ENCODE measurements at regions not wholly inside any gene's neighbourhood (a gene's known extent, or its start where the extent isn't known, plus 50 kb on each side); places are given as distances from the start of the nearest gene placed in this dataset.
"Not testable (repeated sequence)": the region's sequence is repeated elsewhere in the genome, so short reads cannot be mapped to it uniquely, and the experiment has no call there.

DNA sequence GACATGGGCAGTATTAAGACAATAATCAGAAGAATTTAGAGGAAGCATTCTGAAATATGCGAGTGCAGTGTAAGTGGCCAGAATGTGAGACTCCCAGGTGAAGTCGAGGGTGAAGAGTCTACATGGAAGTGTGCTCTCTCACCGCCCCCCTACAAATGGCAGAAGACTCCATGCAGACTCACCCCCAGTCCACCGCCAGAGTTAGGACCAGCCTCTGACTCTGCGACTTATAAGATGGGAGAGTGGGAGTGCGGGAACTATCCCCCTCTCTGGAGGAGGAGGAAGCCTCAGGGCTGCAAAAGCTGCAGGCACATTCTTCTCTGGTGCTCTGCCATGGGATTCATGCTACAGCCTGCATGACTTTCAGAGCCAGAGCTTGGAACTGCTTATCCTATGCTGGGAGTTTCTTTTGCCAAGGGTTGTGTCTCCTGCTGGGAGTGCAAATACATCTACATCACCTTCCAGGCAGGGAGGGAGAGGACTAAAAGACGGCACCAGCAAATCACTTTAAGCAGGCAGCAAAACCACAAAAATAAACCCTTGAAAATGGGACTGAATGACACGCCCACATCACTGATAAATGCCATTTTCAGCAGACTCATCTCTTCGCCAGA, 206.7 kb upstream of the SULF2 start:
- Histone ChIP-seq H3K9ac (ENCODE audit: low read depth in 1 of 3, low read length in 3 of 3) (no peak overlapping the region), H3K4me3 (ENCODE audit: low read length in 3 of 3) (no peak overlapping the region), H3K4me1 (ENCODE audit: control insufficient read depth in 3 of 3, insufficient read depth in 3 of 3, low read length in 3 of 3) (no peaks in the 10 kb centered on the region), H3K27me3 (ENCODE audit: control insufficient read depth in 3 of 3, insufficient read depth in 3 of 3, low read length in 3 of 3) (peaks cover 0 to 9% (median 3%) of the 10 kb centered on the region in 3 donors), H3K36me3 (ENCODE audit: control insufficient read depth in 3 of 3, insufficient read depth in 3 of 3, low read length in 3 of 3) (no peaks in the 10 kb centered on the region), H3K27ac (ENCODE audit: low read depth, low read length) (no peak overlapping the region), H3K9me3 (ENCODE audit: control insufficient read depth in 3 of 3, low read length in 3 of 3) (peaks cover 0 to 4% (median 0%) of the 10 kb centered on the region in 3 donors)

DNA sequence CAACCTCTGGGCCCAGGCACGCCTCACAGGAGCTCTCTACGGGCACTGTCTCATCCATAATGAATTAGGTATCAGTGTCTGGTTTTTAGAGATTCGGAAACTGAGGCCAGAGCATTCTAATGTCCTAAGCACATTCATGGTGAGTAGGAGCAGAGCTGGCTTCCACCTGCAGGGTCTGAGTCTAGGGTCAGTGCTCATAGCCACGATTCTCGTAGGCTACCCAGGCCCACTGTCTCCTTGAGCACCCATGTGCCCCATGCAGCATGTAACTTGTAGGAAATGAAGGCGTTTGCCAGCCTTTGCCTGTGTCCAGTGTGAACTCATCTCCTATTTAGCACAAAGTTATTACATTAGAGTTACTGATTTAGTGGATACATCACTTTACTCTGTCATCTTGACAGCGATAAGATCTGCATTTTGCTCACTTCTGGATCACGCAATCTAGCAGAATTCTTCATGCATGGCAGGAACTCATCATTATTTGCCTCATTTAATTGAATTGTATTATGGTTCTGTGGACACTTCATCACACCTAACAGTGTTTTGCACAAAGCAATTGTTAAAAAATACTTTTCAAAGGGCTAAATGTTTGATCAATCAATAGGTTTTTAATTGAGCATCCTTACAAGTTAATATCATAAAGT, 205.3 kb upstream of the SULF2 start:
- Histone ChIP-seq H3K27me3 (ENCODE audit: control insufficient read depth in 3 of 3, insufficient read depth in 3 of 3, low read length in 3 of 3) (peaks cover 0 to 9% (median 3%) of the 10 kb centered on the region in 3 donors), H3K4me3 (ENCODE audit: low read length in 3 of 3) (no peak overlapping the region), H3K9ac (ENCODE audit: low read depth in 1 of 3, low read length in 3 of 3) (no peak overlapping the region), H3K9me3 (ENCODE audit: control insufficient read depth in 3 of 3, low read length in 3 of 3) (peaks cover 0 to 4% (median 0%) of the 10 kb centered on the region in 3 donors), H3K27ac (ENCODE audit: low read depth, low read length) (no peak overlapping the region), H3K4me1 (ENCODE audit: control insufficient read depth in 3 of 3, insufficient read depth in 3 of 3, low read length in 3 of 3) (no peaks in the 10 kb centered on the region), H3K36me3 (ENCODE audit: control insufficient read depth in 3 of 3, insufficient read depth in 3 of 3, low read length in 3 of 3) (no peaks in the 10 kb centered on the region)

DNA sequence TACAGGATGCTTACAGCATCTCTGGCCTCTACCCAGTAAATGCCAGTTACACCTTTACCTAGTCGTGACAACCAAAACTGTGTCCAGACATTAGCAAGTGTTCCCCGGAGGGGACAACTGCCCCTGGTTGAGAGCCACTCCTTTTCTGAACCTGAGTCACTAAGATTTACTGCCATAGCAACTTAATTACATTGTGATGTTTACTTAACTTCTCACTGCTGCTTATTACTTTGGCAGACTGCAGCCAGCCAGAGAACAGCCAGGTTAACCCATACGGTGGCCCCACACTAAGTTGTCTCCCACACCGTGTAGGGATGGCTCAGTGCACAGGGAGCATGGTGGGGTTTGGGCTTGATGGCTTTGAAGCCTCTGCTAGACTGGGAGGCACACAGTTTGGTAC, 204.7 kb upstream of the SULF2 start:
- no peak overlapping the region for H3K4me3 ChIP-seq (ENCODE audit: low read length in 3 of 3)
- peaks cover 0 to 4% (median 0%) of the 10 kb centered on the region in 3 donors for H3K9me3 ChIP-seq (ENCODE audit: control insufficient read depth in 3 of 3, low read length in 3 of 3)
- H3K36me3 ChIP-seq (ENCODE audit: control insufficient read depth in 3 of 3, insufficient read depth in 3 of 3, low read length in 3 of 3), result no peaks in the 10 kb centered on the region
- H3K27ac ChIP-seq (ENCODE audit: low read depth, low read length), result no peak overlapping the region
- no peaks in the 10 kb centered on the region for H3K4me1 ChIP-seq (ENCODE audit: control insufficient read depth in 3 of 3, insufficient read depth in 3 of 3, low read length in 3 of 3)
- H3K27me3 ChIP-seq (ENCODE audit: control insufficient read depth in 3 of 3, insufficient read depth in 3 of 3, low read length in 3 of 3), result peaks cover 0 to 9% (median 3%) of the 10 kb centered on the region in 3 donors
- no peak overlapping the region for H3K9ac ChIP-seq (ENCODE audit: low read depth in 1 of 3, low read length in 3 of 3)

GRCh38 chr20:47988676-47989075, 203.4 kb upstream of the SULF2 start:
- Histone ChIP-seq H3K4me3 (ENCODE audit: low read length in 3 of 3) (no peak overlapping the region), H3K27ac (ENCODE audit: low read depth, low read length) (no peak overlapping the region)

DNA sequence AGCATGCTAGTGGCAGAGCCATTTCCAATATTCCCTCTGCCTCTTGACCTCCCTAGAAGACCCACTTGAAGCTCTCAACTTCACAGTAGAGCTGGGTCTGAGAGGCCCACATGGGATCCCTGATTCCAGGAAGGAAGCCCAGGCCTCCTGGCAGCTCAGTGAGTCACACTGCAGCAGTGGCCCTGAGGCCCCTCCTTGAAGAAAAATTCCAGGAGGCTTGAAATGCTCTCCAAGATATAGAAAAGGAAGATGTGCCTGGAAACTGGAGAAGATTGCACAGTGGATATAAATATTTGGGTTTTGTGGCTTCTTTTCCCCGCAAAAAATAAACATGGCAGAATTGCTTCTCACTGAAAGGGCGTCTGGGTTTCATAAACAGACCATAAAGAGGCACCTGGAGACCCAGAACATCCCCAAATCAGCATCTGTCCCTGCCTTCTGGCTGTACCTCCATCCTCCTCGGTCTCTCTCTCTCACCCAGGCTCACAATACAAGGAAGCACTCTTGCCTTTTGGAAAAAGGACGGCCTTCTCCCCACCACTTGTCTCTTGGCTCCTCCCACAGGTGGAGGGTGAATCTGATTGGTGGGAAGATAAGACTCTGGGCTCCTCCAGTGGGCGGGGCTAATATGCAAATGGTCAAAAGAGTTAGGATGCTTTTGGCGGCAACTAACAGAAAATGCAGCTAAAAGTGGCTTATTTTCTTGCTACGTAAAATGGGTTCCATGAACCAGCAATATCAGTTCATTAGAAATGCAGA, 200.0 kb upstream of the SULF2 start:
- no peak overlapping the region for H3K9ac ChIP-seq (ENCODE audit: low read depth in 1 of 3, low read length in 3 of 3)
- H3K9me3 ChIP-seq (ENCODE audit: control insufficient read depth in 3 of 3, low read length in 3 of 3), result peaks cover 0 to 7% (median 4%) of the 10 kb centered on the region in 3 donors
- peaks cover 0 to 8% (median 4%) of the 10 kb centered on the region in 3 donors for H3K27me3 ChIP-seq (ENCODE audit: control insufficient read depth in 3 of 3, insufficient read depth in 3 of 3, low read length in 3 of 3)
- H3K27ac ChIP-seq (ENCODE audit: low read depth, low read length), result no peak overlapping the region
- H3K36me3 ChIP-seq (ENCODE audit: control insufficient read depth in 3 of 3, insufficient read depth in 3 of 3, low read length in 3 of 3), result no peaks in the 10 kb centered on the region
- no peaks in the 10 kb centered on the region for H3K4me1 ChIP-seq (ENCODE audit: control insufficient read depth in 3 of 3, insufficient read depth in 3 of 3, low read length in 3 of 3)
- H3K4me3 ChIP-seq (ENCODE audit: low read length in 3 of 3), result no peak overlapping the region

More at GRCh38 chr20:47988676-47989075, 203.4 kb upstream of the SULF2 start:
- Histone ChIP-seq H3K36me3 (ENCODE audit: control insufficient read depth in 3 of 3, insufficient read depth in 3 of 3, low read length in 3 of 3) (no peaks in the 10 kb centered on the region), H3K4me1 (ENCODE audit: control insufficient read depth in 3 of 3, insufficient read depth in 3 of 3, low read length in 3 of 3) (no peaks in the 10 kb centered on the region), H3K9ac (ENCODE audit: low read depth in 1 of 3, low read length in 3 of 3) (no peak overlapping the region), H3K27me3 (ENCODE audit: control insufficient read depth in 3 of 3, insufficient read depth in 3 of 3, low read length in 3 of 3) (peaks cover 0 to 9% (median 3%) of the 10 kb centered on the region in 3 donors), H3K9me3 (ENCODE audit: control insufficient read depth in 3 of 3, low read length in 3 of 3) (peaks cover 0 to 4% (median 0%) of the 10 kb centered on the region in 3 donors)

DNA sequence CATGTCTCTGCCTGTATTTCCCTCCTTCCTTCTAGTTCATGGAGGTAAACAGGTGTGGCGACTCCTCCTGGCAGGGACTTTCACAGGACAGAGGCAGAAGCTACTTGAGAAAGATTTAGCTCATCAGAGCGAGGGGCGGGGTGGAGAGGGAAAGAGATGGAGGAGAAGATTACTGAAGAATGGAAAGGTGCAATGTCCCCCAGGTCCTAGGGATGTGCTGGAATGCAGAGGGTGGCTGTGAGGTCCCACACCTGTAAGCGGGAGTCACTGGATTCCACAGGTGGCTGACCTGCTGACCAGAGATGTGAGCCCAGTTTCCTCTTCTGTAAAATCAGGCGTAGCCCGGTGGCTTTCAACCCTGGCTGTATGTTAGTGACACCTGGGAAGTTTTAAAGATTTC, 199.2 kb upstream of the SULF2 start:
- Histone ChIP-seq H3K4me1 (ENCODE audit: control insufficient read depth in 3 of 3, insufficient read depth in 3 of 3, low read length in 3 of 3) (no peaks in the 10 kb centered on the region), H3K9me3 (ENCODE audit: control insufficient read depth in 3 of 3, low read length in 3 of 3) (peaks cover 0 to 7% (median 4%) of the 10 kb centered on the region in 3 donors), H3K9ac (ENCODE audit: low read depth in 1 of 3, low read length in 3 of 3) (no peak overlapping the region), H3K36me3 (ENCODE audit: control insufficient read depth in 3 of 3, insufficient read depth in 3 of 3, low read length in 3 of 3) (no peaks in the 10 kb centered on the region), H3K4me3 (ENCODE audit: low read length in 3 of 3) (no peak overlapping the region), H3K27ac (ENCODE audit: low read depth, low read length) (no peak overlapping the region), H3K27me3 (ENCODE audit: control insufficient read depth in 3 of 3, insufficient read depth in 3 of 3, low read length in 3 of 3) (peaks cover 0 to 5% (median 4%) of the 10 kb centered on the region in 3 donors)

- not testable (repeated sequence) for H3K4me3 ChIP-seq (ENCODE audit: low read length in 3 of 3); H3K27me3 ChIP-seq (ENCODE audit: control insufficient read depth in 3 of 3, insufficient read depth in 3 of 3, low read length in 3 of 3); H3K36me3 ChIP-seq (ENCODE audit: control insufficient read depth in 3 of 3, insufficient read depth in 3 of 3, low read length in 3 of 3); H3K27ac ChIP-seq (ENCODE audit: low read depth, low read length); H3K9me3 ChIP-seq (ENCODE audit: control insufficient read depth in 3 of 3, low read length in 3 of 3); H3K9ac ChIP-seq (ENCODE audit: low read depth in 1 of 3, low read length in 3 of 3); H3K4me1 ChIP-seq (ENCODE audit: control insufficient read depth in 3 of 3, insufficient read depth in 3 of 3, low read length in 3 of 3)
These were observed 198.4 kb upstream of the SULF2 start for GRCh38 chr20:47983642-47984041.

DNA sequence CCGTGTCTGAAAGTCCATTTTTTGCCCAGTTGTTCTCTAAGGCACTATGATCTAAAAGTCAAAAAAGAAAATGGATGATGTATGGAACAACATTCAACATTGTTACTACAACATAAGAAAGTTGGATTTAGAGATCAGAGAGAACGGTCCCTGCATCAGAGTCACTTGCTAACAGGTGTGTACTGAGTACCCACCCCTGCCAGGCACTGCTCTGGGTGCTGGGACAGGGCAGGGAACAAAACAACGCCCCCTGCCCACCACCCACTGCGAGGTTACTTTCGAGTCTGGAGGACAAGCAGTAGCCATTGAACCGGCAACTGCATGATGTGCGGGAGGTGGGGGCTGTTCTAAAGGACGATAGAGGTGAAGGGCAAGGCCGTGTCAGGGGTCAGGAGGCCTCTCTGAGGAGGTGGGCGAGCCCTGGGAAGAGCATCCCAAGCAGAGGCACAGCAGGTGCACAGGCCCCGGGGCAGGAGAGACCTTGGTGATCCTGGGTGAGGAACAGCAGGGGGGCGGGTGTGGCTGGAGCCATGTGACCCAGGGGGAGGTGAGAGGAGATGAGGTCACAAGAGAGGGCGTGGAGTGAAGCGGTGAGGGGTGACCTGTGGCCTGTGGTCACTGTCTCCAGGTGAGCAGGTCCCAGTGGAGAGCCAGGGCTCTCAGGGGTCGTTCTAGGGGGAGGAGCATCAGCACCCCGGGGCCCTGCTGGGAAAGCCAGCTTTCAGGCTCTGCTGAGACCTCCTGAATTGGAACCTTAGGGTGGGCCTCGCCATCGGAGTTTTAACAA, 197.5 kb upstream of the SULF2 start:
- Histone ChIP-seq H3K36me3 (ENCODE audit: control insufficient read depth in 3 of 3, insufficient read depth in 3 of 3, low read length in 3 of 3) (no peaks in the 10 kb centered on the region), H3K27me3 (ENCODE audit: control insufficient read depth in 3 of 3, insufficient read depth in 3 of 3, low read length in 3 of 3) (peaks cover 0 to 4% (median 3%) of the 10 kb centered on the region in 3 donors), H3K4me1 (ENCODE audit: control insufficient read depth in 3 of 3, insufficient read depth in 3 of 3, low read length in 3 of 3) (peaks cover 0 to 3% (median under 1%) of the 10 kb centered on the region in 3 donors), H3K4me3 (ENCODE audit: low read length in 3 of 3) (no peak overlapping the region), H3K27ac (ENCODE audit: low read depth, low read length) (no peak overlapping the region), H3K9me3 (ENCODE audit: control insufficient read depth in 3 of 3, low read length in 3 of 3) (peaks cover 0 to 7% (median 4%) of the 10 kb centered on the region in 3 donors), H3K9ac (ENCODE audit: low read depth in 1 of 3, low read length in 3 of 3) (no peak overlapping the region)

DNA sequence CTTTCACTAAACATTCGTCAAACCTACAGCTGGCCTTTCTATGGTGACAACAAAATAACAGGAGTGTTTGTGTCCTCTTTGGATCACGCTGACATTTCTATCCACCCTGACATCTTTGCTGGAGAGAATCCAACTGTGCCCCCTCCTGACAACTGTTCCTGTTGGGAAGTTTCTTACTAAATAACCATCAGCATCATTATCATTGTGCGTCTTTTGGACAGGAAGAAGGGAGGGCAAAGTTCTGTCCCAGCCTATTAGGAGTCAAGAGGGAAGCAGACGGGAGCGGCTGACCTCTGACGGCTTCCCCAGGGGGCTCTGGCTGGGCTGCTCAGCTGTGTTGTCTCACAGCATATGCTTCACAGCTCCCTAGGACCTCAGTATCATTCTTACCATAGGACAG, 195.9 kb upstream of the SULF2 start:
- Histone ChIP-seq H3K36me3 (ENCODE audit: control insufficient read depth in 3 of 3, insufficient read depth in 3 of 3, low read length in 3 of 3) (no peaks in the 10 kb centered on the region), H3K4me1 (ENCODE audit: control insufficient read depth in 3 of 3, insufficient read depth in 3 of 3, low read length in 3 of 3) (peaks cover 0 to 5% (median 2%) of the 10 kb centered on the region in 3 donors), H3K27ac (ENCODE audit: low read depth, low read length) (no peak overlapping the region), H3K9me3 (ENCODE audit: control insufficient read depth in 3 of 3, low read length in 3 of 3) (peaks cover 0 to 7% (median 4%) of the 10 kb centered on the region in 3 donors), H3K9ac (ENCODE audit: low read depth in 1 of 3, low read length in 3 of 3) (no peak overlapping the region), H3K4me3 (ENCODE audit: low read length in 3 of 3) (no peak overlapping the region), H3K27me3 (ENCODE audit: control insufficient read depth in 3 of 3, insufficient read depth in 3 of 3, low read length in 3 of 3) (peaks cover 3 to 10% (median 4%) of the 10 kb centered on the region in 3 donors)
